ENCODE measurements at regions not wholly inside any gene's neighbourhood (a gene's known extent, or its start where the extent isn't known, plus 50 kb on each side); places are given as distances from the start of the nearest gene placed in this dataset.

DNA sequence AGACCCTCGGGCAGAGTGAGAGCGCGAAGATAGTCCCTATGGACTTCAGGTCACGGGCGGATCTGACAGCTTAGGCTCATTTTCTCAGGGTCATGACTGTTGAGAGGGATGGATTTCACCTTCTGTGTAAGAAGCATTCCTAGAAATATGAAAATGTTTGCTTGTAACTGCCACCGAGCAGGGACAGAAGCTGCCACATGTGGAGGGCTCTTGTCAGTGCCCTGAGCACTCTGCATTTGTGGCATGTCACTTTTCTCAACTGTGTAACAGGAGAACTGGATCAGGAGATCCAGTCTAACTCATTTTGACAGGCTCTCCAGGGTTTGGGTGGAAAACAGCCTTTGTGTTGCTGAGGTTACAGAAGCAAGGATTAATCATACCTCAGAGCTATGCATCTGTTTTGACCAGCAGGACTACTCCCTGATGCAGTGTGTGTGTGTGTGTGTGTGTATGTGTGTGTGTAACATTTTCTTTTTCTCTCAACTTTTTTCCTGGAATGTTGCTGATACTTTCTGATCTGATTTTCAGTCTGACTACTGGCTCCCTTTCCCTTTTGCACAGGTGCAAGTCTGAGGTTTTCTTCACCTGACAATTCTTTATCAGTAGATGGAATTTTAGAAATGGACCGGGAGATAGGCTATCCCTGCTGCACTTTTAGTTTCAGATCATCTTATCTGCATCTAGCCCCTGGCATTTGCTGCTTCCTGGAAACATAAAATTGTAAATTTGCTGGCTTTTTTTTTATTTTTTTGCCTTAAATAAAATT is 183.3 kb downstream of the STK31 start:
- in situ Hi-C loops (cut with MboI; ENCODE audit: low pct_ligation_motif_present in 1 of 4, low pct_unique_long_range_greater_than_20kb in 1 of 4, low sequenced_read_pairs in 3 of 4), result no loop called here

DNA sequence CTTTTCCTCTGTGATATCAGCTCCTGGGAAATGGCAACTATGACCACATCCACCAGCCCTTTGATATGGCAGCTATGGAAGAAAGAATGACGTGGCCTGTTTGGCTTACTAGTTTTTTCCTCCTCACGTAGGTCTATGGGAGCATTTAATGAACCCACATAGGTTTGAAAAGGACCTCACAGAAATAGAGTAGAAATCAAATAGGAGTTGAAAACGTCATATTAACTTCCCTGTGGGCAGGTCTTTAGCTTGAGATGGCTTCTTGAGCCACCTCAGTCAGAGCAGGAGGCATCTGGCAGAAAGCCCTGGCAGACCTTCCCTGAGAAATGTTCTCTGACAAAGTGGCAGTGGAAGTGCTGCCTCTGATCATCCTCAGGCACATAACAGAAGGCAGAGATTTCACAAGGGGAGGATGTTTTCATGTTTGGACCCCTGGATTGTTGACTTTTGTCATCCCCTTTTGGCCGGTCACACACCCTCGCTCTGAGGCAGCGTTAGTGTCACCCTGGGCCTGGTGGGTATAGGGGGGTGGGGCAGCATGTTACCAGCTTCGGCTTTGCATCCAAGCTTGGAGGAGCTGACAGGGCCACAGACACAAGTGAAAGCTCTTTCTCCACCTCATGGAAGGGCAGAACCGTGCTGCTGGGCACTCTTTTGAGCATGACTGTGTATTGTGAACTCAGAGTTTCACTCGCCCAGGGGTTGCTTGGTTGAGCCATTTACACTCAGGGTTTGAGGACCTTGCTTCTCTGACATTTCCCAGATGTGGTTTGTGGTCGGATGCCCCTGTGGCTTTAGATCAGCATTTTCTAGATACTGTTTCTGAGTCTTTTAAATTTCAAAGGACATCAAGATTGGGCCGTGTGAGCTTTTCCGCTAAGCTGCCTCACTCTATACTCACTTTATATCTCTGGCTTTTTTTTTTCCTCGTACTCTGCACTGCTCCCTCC is 184.2 kb downstream of the STK31 start:
- WGBS, 2 donors (ENCODE audit: low coverage in 1 of 2), result 57 to 62% methylated on average over 7 to 13 of the region's 13 CpGs
- in situ Hi-C loops (cut with MboI; ENCODE audit: low pct_ligation_motif_present in 1 of 4, low pct_unique_long_range_greater_than_20kb in 1 of 4, low sequenced_read_pairs in 3 of 4), result no loop called here
- no peak for TF ChIP-seq EP300 (IDR thresholded peaks at IDR 0.05; ENCODE audit: low read depth)
- TF ChIP-seq POLR2AphosphoS5 (IDR thresholded peaks at IDR 0.05), result no peak
- no peak for TF ChIP-seq POLR2A (IDR thresholded peaks at IDR 0.05)
- TF ChIP-seq, protein P1, sequence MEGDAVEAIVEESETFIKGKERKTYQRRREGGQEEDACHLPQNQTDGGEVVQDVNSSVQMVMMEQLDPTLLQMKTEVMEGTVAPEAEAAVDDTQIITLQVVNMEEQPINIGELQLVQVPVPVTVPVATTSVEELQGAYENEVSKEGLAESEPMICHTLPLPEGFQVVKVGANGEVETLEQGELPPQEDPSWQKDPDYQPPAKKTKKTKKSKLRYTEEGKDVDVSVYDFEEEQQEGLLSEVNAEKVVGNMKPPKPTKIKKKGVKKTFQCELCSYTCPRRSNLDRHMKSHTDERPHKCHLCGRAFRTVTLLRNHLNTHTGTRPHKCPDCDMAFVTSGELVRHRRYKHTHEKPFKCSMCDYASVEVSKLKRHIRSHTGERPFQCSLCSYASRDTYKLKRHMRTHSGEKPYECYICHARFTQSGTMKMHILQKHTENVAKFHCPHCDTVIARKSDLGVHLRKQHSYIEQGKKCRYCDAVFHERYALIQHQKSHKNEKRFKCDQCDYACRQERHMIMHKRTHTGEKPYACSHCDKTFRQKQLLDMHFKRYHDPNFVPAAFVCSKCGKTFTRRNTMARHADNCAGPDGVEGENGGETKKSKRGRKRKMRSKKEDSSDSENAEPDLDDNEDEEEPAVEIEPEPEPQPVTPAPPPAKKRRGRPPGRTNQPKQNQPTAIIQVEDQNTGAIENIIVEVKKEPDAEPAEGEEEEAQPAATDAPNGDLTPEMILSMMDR (IDR thresholded peaks at IDR 0.05), result no peak

More for the DNA sequence above, 183.3 kb downstream of the STK31 start:
- WGBS, 2 donors (ENCODE audit: low coverage in 1 of 2), result 77 to 80% methylated on average over 6 to 7 of the region's 7 CpGs
- TF ChIP-seq EP300 (IDR thresholded peaks at IDR 0.05; ENCODE audit: low read depth) (no peak), POLR2AphosphoS5 (IDR thresholded peaks at IDR 0.05) (no peak), POLR2A (IDR thresholded peaks at IDR 0.05) (no peak)
- TF ChIP-seq, protein P1 (IDR thresholded peaks at IDR 0.05), result no peak
- DNase-seq, result no peak
- Histone ChIP-seq H3K4me1 (no peaks in the 10 kb centered on the region), H3K36me3 (no peaks in the 10 kb centered on the region), H3K9me3 (peaks cover 0 to 3% of the 10 kb centered on the region in 2 donors), H3K27ac (no peak overlapping the region), H3K4me3 (no peak overlapping the region), H3K27me3 (no peaks in the 10 kb centered on the region)
- intact Hi-C loops (cut with DNase I; ENCODE audit: low total_unique reads), result no loop called here

GRCh38 chr7:23894892-23895569 is 185.0 kb downstream of the STK31 start:
- H3K9me3 ChIP-seq, result no peaks in the 10 kb centered on the region
- in situ Hi-C loops (cut with MboI; ENCODE audit: low pct_ligation_motif_present in 1 of 4, low pct_unique_long_range_greater_than_20kb in 1 of 4, low sequenced_read_pairs in 3 of 4) (no loop called here), intact Hi-C loops (cut with DNase I; ENCODE audit: low total_unique reads) (no loop called here)
- TF ChIP-seq EP300 (IDR thresholded peaks at IDR 0.05; ENCODE audit: low read depth) (no peak), POLR2AphosphoS5 (IDR thresholded peaks at IDR 0.05) (no peak), POLR2A (IDR thresholded peaks at IDR 0.05) (no peak)
- TF ChIP-seq, protein P1 (IDR thresholded peaks at IDR 0.05), result no peak
- H3K4me3 ChIP-seq, result no peak overlapping the region
- no peak for DNase-seq
- no peaks in the 10 kb centered on the region for H3K36me3 ChIP-seq
- H3K27me3 ChIP-seq, result no peaks in the 10 kb centered on the region
- no peak overlapping the region for H3K27ac ChIP-seq
- H3K4me1 ChIP-seq, result no peaks in the 10 kb centered on the region
- WGBS, 2 donors (ENCODE audit: low coverage in 1 of 2), result 66 to 78% methylated on average over 3 to 4 of the region's 4 CpGs

More for the DNA sequence above, 184.2 kb downstream of the STK31 start:
- Histone ChIP-seq H3K36me3 (no peaks in the 10 kb centered on the region), H3K27me3 (no peaks in the 10 kb centered on the region), H3K27ac (no peak overlapping the region), H3K4me3 (no peak overlapping the region), H3K9me3 (peaks cover 0 to 3% of the 10 kb centered on the region in 2 donors), H3K4me1 (no peaks in the 10 kb centered on the region)
- no peak for DNase-seq
- intact Hi-C loops (cut with DNase I; ENCODE audit: low total_unique reads), result no loop called here

GRCh38 chr7:23895666-23896096 is 185.7 kb downstream of the STK31 start:
- intact Hi-C loops (cut with DNase I; ENCODE audit: low total_unique reads) (no loop called here), in situ Hi-C loops (cut with MboI; ENCODE audit: low pct_ligation_motif_present in 1 of 4, low pct_unique_long_range_greater_than_20kb in 1 of 4, low sequenced_read_pairs in 3 of 4) (no loop called here)
- Histone ChIP-seq H3K4me1 (no peaks in the 10 kb centered on the region), H3K9me3 (no peaks in the 10 kb centered on the region), H3K4me3 (no peak overlapping the region), H3K27me3 (no peaks in the 10 kb centered on the region), H3K27ac (no peak overlapping the region), H3K36me3 (no peaks in the 10 kb centered on the region)
- WGBS, 2 donors (ENCODE audit: low coverage in 1 of 2), result 40 to 56% methylated on average over 3 to 6 of the region's 6 CpGs
- no peak for DNase-seq
- TF ChIP-seq EP300 (IDR thresholded peaks at IDR 0.05; ENCODE audit: low read depth), result no peak

Data from transverse colon (tissue), 4 donors.